ENCODE measurements at regions not wholly inside any gene's neighbourhood (a gene's known extent, or its start where the extent isn't known, plus 50 kb on each side); places are given as distances from the start of the nearest gene placed in this dataset.
A peak's percentile ranks its signal among the peaks of the same experiment; 100 is the strongest.
"Not testable (repeated sequence)": the region's sequence is repeated elsewhere in the genome, so short reads cannot be mapped to it uniquely, and the experiment has no call there.

DNA sequence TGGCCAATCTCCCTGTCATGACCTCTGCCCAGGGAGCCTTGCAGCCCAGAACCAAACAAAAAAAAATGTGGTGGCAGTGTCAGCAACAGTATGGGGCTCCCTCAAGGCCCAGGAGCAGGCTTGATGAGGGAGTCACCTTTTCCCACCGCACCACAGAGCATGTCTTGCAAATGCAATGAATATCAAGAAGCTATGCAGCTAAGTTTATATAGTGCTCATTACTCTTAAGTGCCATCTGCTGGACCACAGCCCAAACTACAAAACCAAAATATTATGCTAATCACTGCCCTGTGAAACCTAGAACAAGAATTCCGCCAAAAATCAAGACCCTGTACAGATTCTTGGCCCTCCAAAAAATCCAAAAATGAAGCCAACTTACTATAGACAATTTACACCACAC, 65.9 kb downstream of the PABPC5 start:
- peak; percentile 39 for DNase-seq

GRCh38 chrX:91530209-91530608, 95.6 kb downstream of the PABPC5 start:
- not testable (repeated sequence) for DNase-seq

- not testable (repeated sequence) for DNase-seq
Measured at GRCh38 chrX:91563127-91563526, 128.5 kb downstream of the PABPC5 start.

Measured in DMS53 (cell line).